GM12875 (cell line): ENCODE measurements at regions not wholly inside any gene's neighbourhood (a gene's known extent, or its start where the extent isn't known, plus 50 kb on each side); places are given as distances from the start of the nearest gene placed in this dataset.

ENCODE experiments used
- H3K4me3 ChIP-seq: one replicate; pipeline ENCODE4 v1.5.1; 2011; ENCODE audit warnings: low read depth, low read length, control low read depth
- TF ChIP-seq, protein P1 (sequence below): IDR thresholded peaks from 2 replicates; pipeline ENCODE4 v1.5.1; 2011; ENCODE audit warnings: low read depth, mild to moderate bottlenecking, control low read depth, inconsistent platforms, low read length, moderate library complexity, borderline replicate concordance; ENCODE audit not compliant: insufficient read depth

DNA sequence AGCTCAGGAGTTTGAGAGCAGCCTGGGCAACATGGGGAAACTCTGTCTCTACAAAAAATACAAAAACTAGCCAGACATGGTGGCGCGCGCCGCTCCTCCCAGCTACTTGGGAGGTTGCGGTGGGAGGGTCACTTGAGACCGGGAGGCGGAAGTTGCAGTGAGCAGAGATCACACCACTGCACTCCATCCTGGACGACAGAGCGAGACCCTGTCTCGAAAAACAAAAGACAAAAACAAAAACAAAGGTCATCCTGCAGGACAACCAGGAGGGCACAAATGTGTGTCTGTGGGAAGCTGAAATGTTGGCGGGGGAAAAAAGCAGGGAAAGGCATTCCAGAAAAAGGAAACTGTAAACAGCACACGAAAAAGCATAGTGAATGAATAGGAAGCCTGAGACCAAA is 104.1 kb upstream of the HNRNPU start:
- H3K4me3 ChIP-seq, result no peak overlapping the region
- TF ChIP-seq, protein P1, sequence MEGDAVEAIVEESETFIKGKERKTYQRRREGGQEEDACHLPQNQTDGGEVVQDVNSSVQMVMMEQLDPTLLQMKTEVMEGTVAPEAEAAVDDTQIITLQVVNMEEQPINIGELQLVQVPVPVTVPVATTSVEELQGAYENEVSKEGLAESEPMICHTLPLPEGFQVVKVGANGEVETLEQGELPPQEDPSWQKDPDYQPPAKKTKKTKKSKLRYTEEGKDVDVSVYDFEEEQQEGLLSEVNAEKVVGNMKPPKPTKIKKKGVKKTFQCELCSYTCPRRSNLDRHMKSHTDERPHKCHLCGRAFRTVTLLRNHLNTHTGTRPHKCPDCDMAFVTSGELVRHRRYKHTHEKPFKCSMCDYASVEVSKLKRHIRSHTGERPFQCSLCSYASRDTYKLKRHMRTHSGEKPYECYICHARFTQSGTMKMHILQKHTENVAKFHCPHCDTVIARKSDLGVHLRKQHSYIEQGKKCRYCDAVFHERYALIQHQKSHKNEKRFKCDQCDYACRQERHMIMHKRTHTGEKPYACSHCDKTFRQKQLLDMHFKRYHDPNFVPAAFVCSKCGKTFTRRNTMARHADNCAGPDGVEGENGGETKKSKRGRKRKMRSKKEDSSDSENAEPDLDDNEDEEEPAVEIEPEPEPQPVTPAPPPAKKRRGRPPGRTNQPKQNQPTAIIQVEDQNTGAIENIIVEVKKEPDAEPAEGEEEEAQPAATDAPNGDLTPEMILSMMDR, result no peak

DNA sequence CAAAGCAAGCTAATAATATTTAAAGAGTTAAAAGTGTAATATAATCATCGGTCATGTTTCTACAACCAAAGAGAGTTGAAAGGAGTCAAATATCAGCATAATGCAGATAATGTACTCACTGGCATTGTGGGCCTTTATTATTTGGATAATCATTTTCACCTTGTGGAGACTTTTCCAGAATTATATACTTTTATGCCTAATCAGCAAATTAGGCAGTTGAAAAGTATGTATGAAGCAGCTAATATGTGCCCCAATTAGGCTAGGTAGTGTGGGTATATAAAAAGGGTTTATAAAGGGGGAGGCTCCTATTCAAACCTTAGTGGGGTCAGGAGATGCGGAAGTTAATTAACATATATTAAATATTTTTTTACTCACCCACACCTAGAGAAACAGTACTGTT is 102.8 kb upstream of the HNRNPU start:
- no peak overlapping the region for H3K4me3 ChIP-seq
- TF ChIP-seq, protein P1, result no peak

DNA sequence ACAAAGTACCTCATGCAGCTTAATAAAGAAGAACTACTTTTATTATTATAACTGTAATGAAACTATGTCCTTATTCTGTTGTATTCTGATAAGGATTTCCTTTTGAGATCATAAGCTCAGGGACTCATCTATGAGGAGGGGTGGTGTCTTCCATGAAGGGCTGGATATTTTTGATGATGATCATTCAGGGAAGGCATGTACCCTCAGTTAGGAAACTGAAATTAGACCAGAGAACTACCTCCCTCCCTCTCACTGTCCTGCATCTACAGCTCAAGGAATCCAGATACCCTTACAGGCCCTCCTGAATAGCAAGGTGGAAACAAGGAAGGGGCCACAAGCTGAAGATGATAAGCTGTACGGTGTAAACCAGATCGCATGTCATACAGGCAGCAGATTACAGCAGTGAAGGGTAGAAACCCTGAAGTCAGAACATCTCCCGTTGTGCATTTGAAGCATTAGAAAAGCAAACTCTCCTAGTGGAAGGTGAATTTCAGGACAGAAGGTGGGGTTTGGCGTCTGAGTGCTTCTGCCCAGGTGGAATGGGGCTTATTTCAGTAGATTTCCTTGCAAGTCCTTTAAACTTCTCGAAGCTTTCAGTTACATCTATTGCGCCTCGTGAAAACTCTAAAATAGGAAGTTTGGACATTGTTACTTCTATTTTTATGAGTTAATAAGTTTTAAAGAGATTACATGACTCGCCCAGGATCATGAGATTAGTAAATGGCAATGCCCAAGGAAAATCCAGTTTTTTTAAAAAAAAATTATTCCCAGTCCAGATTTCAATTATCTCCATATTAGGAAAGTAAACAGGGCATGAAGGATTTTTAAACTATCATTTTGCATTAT is 101.1 kb upstream of the HNRNPU start:
- TF ChIP-seq, protein P1, result no peak
- H3K4me3 ChIP-seq, result no peak overlapping the region

DNA sequence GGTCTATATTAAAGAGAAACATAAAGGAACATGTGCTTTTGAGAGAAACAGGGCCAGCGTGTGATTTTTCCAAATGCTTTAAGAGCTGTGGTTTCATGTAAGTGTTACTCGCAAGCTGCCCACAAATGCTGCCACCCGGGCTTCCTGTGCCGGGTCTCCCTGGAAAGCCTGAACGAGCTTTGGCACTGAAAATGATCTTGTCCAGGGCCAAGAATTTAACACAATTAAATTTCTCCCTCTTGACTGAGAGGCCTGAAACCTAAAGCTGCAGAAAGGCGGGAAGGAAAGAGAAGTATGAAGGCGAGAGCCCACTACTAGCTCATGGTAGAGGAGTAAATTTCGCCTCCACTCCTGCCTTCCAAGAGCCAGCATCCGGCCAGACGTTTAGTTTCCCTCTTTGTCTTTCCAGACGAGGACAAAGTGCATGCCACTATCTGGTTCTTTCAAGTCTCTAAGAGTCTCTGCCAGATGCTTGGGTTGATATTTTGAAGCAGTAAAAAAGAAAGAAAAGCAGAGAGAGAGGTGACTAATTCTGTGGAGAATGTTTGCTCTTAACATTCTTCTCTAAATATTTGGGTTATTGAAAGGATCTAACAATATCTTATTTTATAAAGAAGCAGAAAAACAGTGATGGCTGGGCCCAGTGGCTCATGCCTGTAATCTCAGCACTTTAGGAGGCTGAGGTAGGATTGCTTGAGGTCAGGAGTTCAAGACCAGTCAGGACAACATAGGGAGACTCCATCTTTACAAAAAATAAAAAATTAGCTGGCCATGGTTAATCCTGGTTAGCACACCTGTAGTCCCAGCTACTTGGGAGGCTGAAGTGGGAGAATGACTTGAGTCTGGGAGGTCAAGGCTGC is 100.0 kb upstream of the HNRNPU start:
- H3K4me3 ChIP-seq, result no peak overlapping the region
- TF ChIP-seq, protein P1, result no peak

DNA sequence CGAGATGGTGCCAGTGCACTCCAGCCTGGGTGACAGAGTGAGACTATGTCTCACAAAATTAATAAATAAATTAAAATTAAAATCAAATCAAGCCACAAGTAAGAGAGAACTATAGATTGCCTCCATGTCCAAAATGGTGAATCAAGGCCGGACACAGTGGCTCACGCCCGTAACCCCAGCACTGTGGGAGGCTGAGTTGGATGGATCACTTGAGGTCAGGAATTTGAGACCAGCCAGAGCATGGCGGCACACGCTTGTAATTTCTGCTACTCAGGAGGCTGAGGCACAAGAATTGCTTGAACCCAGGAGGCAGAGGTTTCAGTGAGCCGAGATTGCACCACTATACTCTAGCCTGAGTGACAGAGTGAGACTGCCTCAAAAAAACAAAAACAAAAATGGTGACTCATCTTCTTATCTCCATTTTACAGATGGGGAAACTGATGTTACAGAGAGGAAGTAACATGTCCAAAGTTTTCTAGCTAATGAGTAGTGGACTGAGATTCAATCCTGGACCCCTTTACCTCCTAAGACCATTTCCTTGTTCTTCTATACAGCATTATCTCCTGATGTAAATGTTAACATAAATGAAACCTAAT is 99.0 kb upstream of the HNRNPU start:
- TF ChIP-seq, protein P1, result no peak
- no peak overlapping the region for H3K4me3 ChIP-seq

DNA sequence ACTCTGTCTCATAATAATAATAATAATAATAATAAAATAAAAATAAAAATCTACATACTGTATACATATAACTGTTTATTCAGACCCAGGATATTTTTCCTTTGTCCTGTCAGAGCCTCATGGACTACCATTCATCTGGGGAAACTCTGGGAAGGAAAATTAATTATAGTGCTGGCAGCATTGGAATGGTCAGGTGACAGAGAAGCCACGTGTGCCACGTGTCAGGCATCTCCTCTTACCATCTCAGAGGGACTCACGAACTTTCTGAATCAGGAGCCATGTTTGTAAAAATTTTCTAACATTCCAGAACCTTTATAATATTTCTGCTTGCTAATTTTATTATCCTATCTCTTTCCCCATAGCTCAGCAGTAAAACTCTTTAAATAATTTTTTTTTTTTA is 97.8 kb upstream of the HNRNPU start:
- TF ChIP-seq, protein P1, result no peak
- no peak overlapping the region for H3K4me3 ChIP-seq
